A549 (cell line): ENCODE measurements at regions not wholly inside any gene's neighbourhood (a gene's known extent, or its start where the extent isn't known, plus 50 kb on each side); places are given as distances from the start of the nearest gene placed in this dataset.

Experiments
- ATAC-seq, 2 experiments: fragments of 200-7000 bp in 1 of 2; fragments of >200 bp in 1 of 2; cut with Nextera tagmentation in 1 of 2; cut with Tn5 transposase in 1 of 2; 3 replicates each; pipeline versions ENCODE4 v1.8.0 to v1.9.1; 2018 to 2020; ENCODE audit warnings: mild to moderate bottlenecking in 1 of 2, moderate library complexity in 1 of 2
- CTCF ChIA-PET: fragments of 300-600 bp; sonication (Branson Sonifier 250); formaldehyde crosslinking; extraction: SDS; loops from one replicate; lab custom pipeline; 2021; ENCODE audit warnings: antibody characterized with exemption, inconsistent platforms; lab: Yijun Ruan, JAX
- POLR2A ChIA-PET: fragments of 350-600 bp; formaldehyde crosslinking; extraction: SDS; loops from one replicate; lab custom pipeline; 2021; ENCODE audit warnings: antibody characterized with exemption, inconsistent platforms; lab: Yijun Ruan, JAX
- DNase-seq, 2 experiments: peaks; one replicate each; pipeline versions ENCODE4 v3.0.0 to v3.0.0-alpha.2; 2011 to 2016; ENCODE audit warnings: low read depth in 1 of 2, low spot score in 1 of 2
- FAIRE-seq: peaks from 2 replicates; lab custom pipeline; 2011; peaks lifted over from hg19 to GRCh38; lab: Jason Lieb, UNC
- H3K27ac ChIP-seq, 2 experiments: fragments of >200 bp; sonication (Bioruptor Twin); formaldehyde crosslinking; 3 replicates each; pipeline ENCODE4 v1.5.1; 2016 to 2017
- H3K4me1 ChIP-seq: fragments of >200 bp; sonication (Bioruptor Twin); formaldehyde crosslinking; 3 replicates; pipeline ENCODE4 v1.6.1; 2016
- H3K4me2 ChIP-seq: fragments of >200 bp; sonication (Bioruptor Twin); formaldehyde crosslinking; 3 replicates; pipeline ENCODE4 v1.6.1; 2016
- H3K4me3 ChIP-seq: fragments of >200 bp; sonication (Bioruptor Twin); formaldehyde crosslinking; 3 replicates; pipeline ENCODE4 v1.5.1; 2016
- H3K9me3 ChIP-seq: fragments of >200 bp; sonication (Bioruptor Twin); formaldehyde crosslinking; 3 replicates; pipeline ENCODE4 v1.6.1; 2016
- BCL3 ChIP-seq: fragments of >200 bp; sonication (Bioruptor Twin); formaldehyde crosslinking; IDR thresholded peaks from 3 replicates; pipeline ENCODE4 v1.6.1; 2016
- BHLHE40 ChIP-seq: IDR thresholded peaks from 2 replicates; pipeline ENCODE4 v1.6.1; 2012; ENCODE audit warnings: low read depth, low read length, inconsistent platforms
- CHD4 ChIP-seq: fragments of 200-600 bp; sonication (generic); IDR thresholded peaks from 2 replicates; pipeline ENCODE4 v1.6.1; 2016; ENCODE audit warnings: antibody characterized with exemption, mild to moderate bottlenecking, borderline replicate concordance
- CTCF ChIP-seq: fragments of >200 bp; sonication (Bioruptor Twin); formaldehyde crosslinking; IDR thresholded peaks from 3 replicates; pipeline ENCODE4 v1.5.1; 2016
- EP300 ChIP-seq, 2 experiments: fragments of >200 bp; sonication (Bioruptor Twin); formaldehyde crosslinking; IDR thresholded peaks; 2 replicates in 1 of 2; 3 replicates in 1 of 2; pipeline ENCODE4 v1.6.1; 2016 to 2017
- FOSB ChIP-seq: fragments of 250-450 bp; sonication (Bioruptor Pico); IDR thresholded peaks from 2 replicates; pipeline ENCODE4 v1.5.0; 2020; ENCODE audit warnings: mild to moderate bottlenecking, moderate library complexity
- FOSL2 ChIP-seq, 2 experiments: fragments of 450-650 bp in 1 of 2; fragments of >200 bp in 1 of 2; sonication (Bioruptor Twin) in 1 of 2; formaldehyde crosslinking; IDR thresholded peaks; 2 replicates each; pipeline versions ENCODE4 v1.5.0 to v1.6.1; 2016 to 2020; ENCODE audit warnings: mild to moderate bottlenecking in 1 of 2, moderate library complexity in 1 of 2
- HDAC2 ChIP-seq: fragments of 200-600 bp; sonication (generic); IDR thresholded peaks from 2 replicates; pipeline ENCODE4 v1.6.1; 2016
- HES2 ChIP-seq: fragments of >200 bp; sonication (Bioruptor Twin); formaldehyde crosslinking; IDR thresholded peaks from 2 replicates; pipeline ENCODE4 v1.6.1; 2016
- HEYL ChIP-seq: fragments of 250-450 bp; sonication (Bioruptor Pico); IDR thresholded peaks from 2 replicates; pipeline ENCODE4 v1.8.0; 2021; ENCODE audit warnings: mild to moderate bottlenecking, moderate library complexity
- HMGXB4 ChIP-seq: fragments of 250-450 bp; sonication (Bioruptor Pico); IDR thresholded peaks from 2 replicates; pipeline ENCODE4 v1.5.0; 2021; ENCODE audit warnings: mild to moderate bottlenecking, moderate library complexity, borderline replicate concordance
- HOXA7 ChIP-seq: fragments of 250-450 bp; sonication (Bioruptor Pico); IDR thresholded peaks from 2 replicates; pipeline ENCODE4 v1.5.0; 2020; ENCODE audit warnings: mild to moderate bottlenecking, moderate library complexity
- HOXB13 ChIP-seq: fragments of 250-450 bp; sonication (Bioruptor Pico); IDR thresholded peaks from 2 replicates; pipeline ENCODE4 v1.5.0; 2020; ENCODE audit warnings: low read depth, mild to moderate bottlenecking, moderate library complexity
- KDM5A ChIP-seq: fragments of 200-600 bp; sonication (generic); IDR thresholded peaks from 2 replicates; pipeline ENCODE4 v1.6.1; 2016; ENCODE audit warnings: antibody characterized with exemption, mild to moderate bottlenecking
- MAFK ChIP-seq: fragments of 450-650 bp; IDR thresholded peaks from 2 replicates; pipeline ENCODE4 v1.6.1; 2014; ENCODE audit not compliant: partially characterized antibody
- MAX ChIP-seq: IDR thresholded peaks from 2 replicates; pipeline ENCODE4 v1.6.1; 2012
- MYC ChIP-seq: IDR thresholded peaks from 2 replicates; pipeline ENCODE4 v1.6.1; 2012; ENCODE audit warnings: mild to moderate bottlenecking, inconsistent platforms, low read length, improper control_type of control experiment, borderline replicate concordance
- NPAS2 ChIP-seq: fragments of 250-450 bp; sonication (Bioruptor Pico); IDR thresholded peaks from 2 replicates; pipeline ENCODE4 v1.8.0; 2022; ENCODE audit warnings: mild to moderate bottlenecking, moderate library complexity, borderline replicate concordance
- NR3C1 ChIP-seq: fragments of >200 bp; sonication (Bioruptor Twin); formaldehyde crosslinking; IDR thresholded peaks from 3 replicates; pipeline ENCODE4 v1.6.1; 2017
- RAD21 ChIP-seq, 2 experiments: fragments of >200 bp in 1 of 2; sonication (Bioruptor Twin) in 1 of 2; formaldehyde crosslinking in 1 of 2; IDR thresholded peaks in 1 of 2; conservative IDR thresholded peaks in 1 of 2; 2 replicates in 1 of 2; 3 replicates in 1 of 2; pipeline ENCODE4 v1.6.1; 2012 to 2018; ENCODE audit warnings: inconsistent platforms in 1 of 2
- RARB ChIP-seq: fragments of 250-450 bp; sonication (Bioruptor Pico); IDR thresholded peaks from 2 replicates; pipeline ENCODE4 v1.8.0; 2021; ENCODE audit warnings: mild to moderate bottlenecking, moderate library complexity
- RFX5 ChIP-seq: fragments of 450-650 bp; IDR thresholded peaks from 2 replicates; pipeline ENCODE4 v1.7.1; 2014; ENCODE audit warnings: antibody characterized with exemption, mild to moderate bottlenecking, moderate library complexity
- SREBF2 ChIP-seq: fragments of 450-650 bp; IDR thresholded peaks from 2 replicates; pipeline ENCODE4 v1.6.1; 2014; ENCODE audit warnings: mild to moderate bottlenecking, moderate library complexity
- USF2 ChIP-seq: fragments of 450-650 bp; IDR thresholded peaks from 2 replicates; pipeline ENCODE4 v1.6.1; 2014; ENCODE audit warnings: antibody characterized with exemption
- ZFP36 ChIP-seq: fragments of 450-650 bp; IDR thresholded peaks from 2 replicates; pipeline ENCODE4 v1.6.1; 2014; ENCODE audit warnings: borderline replicate concordance; ENCODE audit not compliant: partially characterized antibody
- WGBS: methylation state at CpG from one replicate; pipeline ENCODE4 v1.1.6; 2017; ENCODE audit errors: missing lambda C conversion rate; 5-methylcytosine and 5-hydroxymethylcytosine counted together

GRCh38 chr5:21244982-21245381 is 1257.0 kb upstream of the CDH18 start:
- ATAC-seq (no peak), FAIRE-seq (no peak), DNase-seq (no peak)
- H3K4me2 ChIP-seq = no peak overlapping the region
- 14% methylated on average over 3 of the region's 3 CpGs for WGBS
- POLR2A ChIA-PET = no interaction called here
- H3K4me1 ChIP-seq = no peaks in the 10 kb centered on the region
- no peak overlapping the region for H3K27ac ChIP-seq
- H3K4me3 ChIP-seq = no peak overlapping the region
- no peak for TF ChIP-seq FOSB
- TF ChIP-seq HDAC2 = no peak
- TF ChIP-seq RAD21 (conservative IDR thresholded peaks at IDR 0.05 in 1 of 2, IDR thresholded peaks at IDR 0.05 in 1 of 2) = no peak
- CTCF ChIA-PET = interaction anchor here (1.9 kb wide), 1 partner anchor 508 kb away, joined by 3 read pairs; no protein-coding TSS in a partner anchor
- no peaks in the 10 kb centered on the region for H3K9me3 ChIP-seq

GRCh38 chr5:21238786-21239185 is 1250.8 kb upstream of the CDH18 start:
- TF ChIP-seq MYC (no peak), ZFP36 (no peak), RARB (CRISPR knock-in tag) (no peak), HOXA7 (CRISPR knock-in tag) (no peak), FOSL2 (IDR thresholded peaks at IDR 0.05) (no peak), FOSL2 (CRISPR knock-in tag; IDR thresholded peaks at IDR 0.05) (no peak), CHD4 (no peak), HES2 (no peak), NR3C1 (no peak), NPAS2 (CRISPR knock-in tag) (no peak), BCL3 (no peak), HOXB13 (CRISPR knock-in tag) (no peak), HMGXB4 (no peak), RFX5 (no peak), EP300 (IDR thresholded peaks at IDR 0.05) (no peak)
- H3K4me1 ChIP-seq = no peaks in the 10 kb centered on the region
- no peak overlapping the region for H3K4me2 ChIP-seq
- FAIRE-seq (no peak), DNase-seq (no peak), ATAC-seq (no peak)
- no peaks in the 10 kb centered on the region for H3K9me3 ChIP-seq
- POLR2A ChIA-PET = no interaction called here
- no peak overlapping the region for H3K4me3 ChIP-seq
- H3K27ac ChIP-seq = no peak overlapping the region
- CTCF ChIA-PET = no interaction called here
- 16% methylated on average over 4 of the region's 4 CpGs for WGBS

- TF ChIP-seq USF2 (no peak), MAX (no peak), SREBF2 (no peak), MAFK (no peak), HEYL (CRISPR knock-in tag) (no peak), BCL3 (no peak), MYC (no peak), KDM5A (no peak), BHLHE40 (no peak), HOXA7 (CRISPR knock-in tag) (no peak), CTCF (no peak)
- TF ChIP-seq, all 56 proteins: peak for 0
- no peaks in the 10 kb centered on the region for H3K9me3 ChIP-seq
- H3K4me2 ChIP-seq = no peak overlapping the region
- FAIRE-seq (no peak), DNase-seq (no peak), ATAC-seq (no peak)
- no peaks in the 10 kb centered on the region for H3K4me1 ChIP-seq
- ChIA-PET CTCF (no interaction called here), POLR2A (no interaction called here)
- 4% methylated on average over 1 of the region's 1 CpG for WGBS
- H3K4me3 ChIP-seq = no peak overlapping the region
- no peak overlapping the region for H3K27ac ChIP-seq
Measured at GRCh38 chr5:21237461-21237860, 1249.5 kb upstream of the CDH18 start.
